Activated CD8-positive, alpha-beta T cell treated with anti-CD3 and anti-CD28 coated beads, Interleukin-2, amount 10 ng/mL, durations not matched to agents 7 days and 5 days (primary cell): ENCODE measurements at regions not wholly inside any gene's neighbourhood (a gene's known extent, or its start where the extent isn't known, plus 50 kb on each side); places are given as distances from the start of the nearest gene placed in this dataset.

ENCODE experiments used
- ATAC-seq: fragments of 150-1000 bp; cut with Tn5 transposase; one replicate; pipeline ENCODE4 v1.10.0; 2021; ENCODE audit warnings: moderate library complexity
- CTCF ChIA-PET: fragments of 350-600 bp; sonication (Branson Sonifier 250); formaldehyde crosslinking; loops from one replicate; lab custom pipeline; 2021; ENCODE audit warnings: antibody characterized with exemption; lab: Charles Lee
- POLR2A ChIA-PET: fragments of 350-600 bp; sonication (Branson Sonifier 250); formaldehyde crosslinking; loops from one replicate; lab custom pipeline; 2021; ENCODE audit warnings: antibody characterized with exemption; lab: Charles Lee
- DNase-seq: peaks from one replicate; pipeline ENCODE4 v3.0.0-alpha.2; 2020
- H3K27ac Mint-ChIP-seq: one replicate; pipeline ENCODE4 v1.8.0; 2021; ENCODE audit warnings: mild to moderate bottlenecking, mixed read lengths
- H3K27me3 Mint-ChIP-seq: one replicate; pipeline ENCODE4 v1.8.0; 2021; ENCODE audit warnings: low read depth, mixed read lengths
- H3K36me3 Mint-ChIP-seq: one replicate; pipeline ENCODE4 v1.8.0; 2021; ENCODE audit warnings: low read depth, mixed read lengths
- H3K4me1 Mint-ChIP-seq: one replicate; pipeline ENCODE4 v1.8.0; 2021; ENCODE audit warnings: low read depth, mixed read lengths
- H3K4me3 Mint-ChIP-seq: one replicate; pipeline ENCODE4 v1.8.0; 2021; ENCODE audit warnings: mild to moderate bottlenecking, mixed read lengths
- H3K9me3 Mint-ChIP-seq: one replicate; pipeline ENCODE4 v1.8.0; 2022; ENCODE audit warnings: mixed read lengths; ENCODE audit not compliant: insufficient read depth

DNA sequence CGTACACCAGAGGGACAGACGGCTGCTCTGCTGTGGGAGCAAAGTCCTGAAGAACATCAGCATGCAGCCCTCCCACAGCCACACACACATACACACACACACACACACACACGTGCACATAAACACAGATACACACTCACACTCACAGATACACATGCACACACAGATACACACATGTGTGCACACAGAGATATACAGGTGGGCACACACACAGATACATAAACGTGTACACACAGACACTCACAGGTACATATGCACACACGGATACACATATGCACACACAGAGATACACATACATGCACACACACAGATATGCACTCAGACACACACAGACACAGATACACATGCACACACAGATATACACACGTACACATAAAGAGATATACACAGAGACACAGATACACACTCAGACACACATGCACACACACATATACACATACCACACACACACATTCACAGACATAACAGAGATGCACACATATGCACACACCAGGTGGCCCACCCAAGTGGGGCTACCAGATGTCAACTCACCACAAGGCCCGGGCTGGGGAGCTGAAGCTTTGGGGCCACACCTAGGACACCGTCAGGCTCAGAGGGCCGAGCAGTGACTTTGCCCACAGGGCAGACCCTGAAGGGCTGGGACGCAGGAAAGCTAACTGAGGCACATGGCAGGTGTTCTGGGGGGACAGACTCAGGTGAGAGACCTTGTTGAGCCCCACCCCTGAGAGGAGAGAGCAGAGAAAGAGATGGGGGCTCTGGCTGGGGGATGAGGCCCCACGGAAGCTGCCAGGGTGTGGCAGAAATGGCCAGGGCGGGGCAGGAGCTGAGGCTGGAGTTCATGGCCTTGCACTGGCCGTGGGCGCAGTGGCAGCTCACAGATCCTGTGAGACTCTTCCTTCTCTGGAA is 148.6 kb upstream of the PPP1R26 start:
- CTCF ChIA-PET: no interaction called here
- Mint-ChIP-seq H3K27ac (no peak overlapping the region), H3K27me3 (no peaks in the 10 kb centered on the region), H3K9me3 (no peaks in the 10 kb centered on the region), H3K4me3 (no peak overlapping the region), H3K4me1 (no peaks in the 10 kb centered on the region), H3K36me3 (no peaks in the 10 kb centered on the region)
- POLR2A ChIA-PET: no interaction called here
- DNase-seq: peak; percentile 11
- no peak for ATAC-seq

DNA sequence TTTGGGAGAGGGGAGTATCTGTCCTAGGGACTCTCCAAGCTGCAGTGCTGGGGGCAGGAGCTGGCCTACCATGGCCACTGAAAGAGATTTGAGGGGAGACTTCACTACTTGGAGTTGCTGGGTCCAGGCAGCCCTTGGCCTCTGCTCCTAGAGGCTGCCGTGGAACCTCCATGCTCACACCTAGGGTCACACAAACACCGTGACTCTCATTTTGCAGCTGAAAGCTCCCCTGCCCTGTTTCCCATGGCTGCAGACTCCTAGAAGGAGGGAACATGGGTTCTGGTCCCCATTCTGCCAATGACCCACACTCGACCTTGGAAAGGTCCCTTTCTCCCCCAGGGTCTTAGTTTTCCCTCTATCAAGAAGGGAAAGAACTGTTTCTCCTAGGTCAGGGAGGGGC is 147.1 kb upstream of the PPP1R26 start:
- POLR2A ChIA-PET: no interaction called here
- CTCF ChIA-PET: no interaction called here
- ATAC-seq (no peak), DNase-seq (no peak)
- H3K4me1 Mint-ChIP-seq: no peaks in the 10 kb centered on the region
- no peak overlapping the region for H3K4me3 Mint-ChIP-seq
- no peak overlapping the region for H3K27ac Mint-ChIP-seq
- H3K27me3 Mint-ChIP-seq: no peaks in the 10 kb centered on the region
- H3K36me3 Mint-ChIP-seq: no peaks in the 10 kb centered on the region
- no peaks in the 10 kb centered on the region for H3K9me3 Mint-ChIP-seq

DNA sequence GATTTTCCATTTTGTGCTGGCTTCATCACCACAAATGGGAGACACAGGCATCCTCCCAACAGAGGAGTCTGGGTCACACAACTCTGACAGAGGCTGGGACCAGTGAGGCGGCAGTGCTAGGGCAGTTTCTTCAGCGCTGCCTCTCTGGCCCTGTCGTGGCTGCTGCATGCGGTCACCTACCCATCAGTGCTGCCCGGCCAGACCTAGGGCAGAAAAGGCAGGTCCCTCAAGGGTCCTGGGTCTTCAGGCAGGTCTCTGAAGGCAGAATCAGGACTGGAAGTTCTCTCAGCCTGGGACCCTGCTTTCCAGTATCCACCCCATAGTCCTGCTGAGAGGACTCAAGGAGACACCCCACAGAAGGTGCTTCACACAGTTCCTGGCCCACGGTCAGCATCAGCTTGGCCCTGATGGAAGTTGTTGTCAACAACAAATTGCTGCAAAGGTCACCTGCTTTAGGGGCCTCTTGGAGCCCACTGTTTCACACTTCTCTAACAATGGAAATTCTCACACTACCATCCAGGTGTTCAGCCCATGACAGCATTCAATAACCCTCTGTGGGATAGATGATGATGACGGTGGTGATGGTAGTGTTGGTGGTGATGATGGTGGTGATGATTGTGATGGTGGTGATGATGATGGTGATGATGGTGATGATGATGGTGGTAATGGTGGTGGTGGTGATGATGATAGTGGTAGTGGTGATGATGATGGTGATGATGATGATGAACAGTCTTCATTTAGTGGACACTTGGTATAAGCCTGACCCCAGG is 146.4 kb upstream of the PPP1R26 start:
- POLR2A ChIA-PET: no interaction called here
- no peak for ATAC-seq
- DNase-seq: peak; percentile 4
- H3K4me1 Mint-ChIP-seq: no peaks in the 10 kb centered on the region
- H3K27ac Mint-ChIP-seq: no peak overlapping the region
- H3K27me3 Mint-ChIP-seq: no peaks in the 10 kb centered on the region
- no peaks in the 10 kb centered on the region for H3K9me3 Mint-ChIP-seq
- CTCF ChIA-PET: no interaction called here
- H3K4me3 Mint-ChIP-seq: no peak overlapping the region
- no peaks in the 10 kb centered on the region for H3K36me3 Mint-ChIP-seq

DNA sequence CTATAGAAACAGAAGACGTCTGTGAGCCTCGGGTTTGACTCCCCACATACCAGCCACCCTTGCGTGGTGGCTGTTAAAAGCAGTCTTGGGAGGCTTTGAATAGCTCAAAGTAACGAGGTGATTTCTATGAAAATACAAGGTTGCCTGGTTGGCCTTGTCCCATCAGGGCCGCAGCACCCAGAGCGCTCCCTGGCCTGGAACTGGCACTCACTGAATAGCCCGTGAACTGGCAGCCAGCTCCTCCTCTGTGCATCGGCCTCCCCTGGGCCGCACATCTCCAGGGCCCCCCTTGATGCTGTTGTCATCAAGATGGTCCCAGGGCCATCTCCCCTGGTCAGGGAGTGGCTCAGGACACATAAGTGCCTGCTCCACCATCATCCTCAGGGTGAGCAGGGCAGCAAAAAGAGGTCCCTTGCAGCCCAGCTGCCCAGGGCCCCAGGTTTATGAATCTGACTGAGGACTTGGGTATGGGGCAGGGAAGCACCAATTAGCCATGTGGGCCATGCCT is 144.6 kb upstream of the PPP1R26 start:
- ChIA-PET POLR2A (interaction anchor here (0.8 kb wide), 1 partner anchor 62 kb away, joined by 3 read pairs; no protein-coding TSS in a partner anchor), CTCF (no interaction called here)
- no peak overlapping the region for H3K4me3 Mint-ChIP-seq
- H3K27me3 Mint-ChIP-seq: no peaks in the 10 kb centered on the region
- no peaks in the 10 kb centered on the region for H3K36me3 Mint-ChIP-seq
- no peak overlapping the region for H3K27ac Mint-ChIP-seq
- H3K9me3 Mint-ChIP-seq: no peaks in the 10 kb centered on the region
- H3K4me1 Mint-ChIP-seq: no peaks in the 10 kb centered on the region
- ATAC-seq (no peak), DNase-seq (peak; percentile 4)

DNA sequence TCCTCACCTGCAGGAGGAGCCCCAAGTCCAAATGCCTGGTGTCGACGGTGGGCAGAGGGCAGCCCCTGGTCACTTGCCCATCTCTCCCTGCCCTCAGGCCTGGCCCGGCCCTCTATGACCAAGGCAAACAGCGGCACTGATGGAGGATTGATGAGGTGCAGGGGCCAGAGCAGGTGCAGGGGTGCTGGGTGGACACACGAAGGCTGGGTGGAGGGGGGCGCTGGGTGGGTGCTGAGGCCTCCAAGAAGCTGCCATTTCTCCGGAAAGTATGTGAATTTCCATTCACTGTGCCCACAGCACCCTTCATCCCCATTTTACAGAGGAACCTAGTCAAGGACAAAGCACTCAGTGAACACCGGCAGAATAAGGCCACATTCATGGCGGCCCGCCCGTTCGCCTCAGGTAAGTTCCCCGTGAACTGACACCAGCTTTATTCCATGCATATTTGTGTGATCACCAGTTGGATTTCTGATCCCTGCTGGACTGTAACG is 143.8 kb upstream of the PPP1R26 start:
- Mint-ChIP-seq H3K27ac (no peak overlapping the region), H3K4me1 (no peaks in the 10 kb centered on the region), H3K36me3 (no peaks in the 10 kb centered on the region), H3K9me3 (no peaks in the 10 kb centered on the region), H3K27me3 (no peaks in the 10 kb centered on the region), H3K4me3 (no peak overlapping the region)
- DNase-seq (no peak), ATAC-seq (no peak)
- ChIA-PET CTCF (no interaction called here), POLR2A (interaction anchor here (0.8 kb wide), 1 partner anchor 61 kb away, joined by 3 read pairs; no protein-coding TSS in a partner anchor)

DNA sequence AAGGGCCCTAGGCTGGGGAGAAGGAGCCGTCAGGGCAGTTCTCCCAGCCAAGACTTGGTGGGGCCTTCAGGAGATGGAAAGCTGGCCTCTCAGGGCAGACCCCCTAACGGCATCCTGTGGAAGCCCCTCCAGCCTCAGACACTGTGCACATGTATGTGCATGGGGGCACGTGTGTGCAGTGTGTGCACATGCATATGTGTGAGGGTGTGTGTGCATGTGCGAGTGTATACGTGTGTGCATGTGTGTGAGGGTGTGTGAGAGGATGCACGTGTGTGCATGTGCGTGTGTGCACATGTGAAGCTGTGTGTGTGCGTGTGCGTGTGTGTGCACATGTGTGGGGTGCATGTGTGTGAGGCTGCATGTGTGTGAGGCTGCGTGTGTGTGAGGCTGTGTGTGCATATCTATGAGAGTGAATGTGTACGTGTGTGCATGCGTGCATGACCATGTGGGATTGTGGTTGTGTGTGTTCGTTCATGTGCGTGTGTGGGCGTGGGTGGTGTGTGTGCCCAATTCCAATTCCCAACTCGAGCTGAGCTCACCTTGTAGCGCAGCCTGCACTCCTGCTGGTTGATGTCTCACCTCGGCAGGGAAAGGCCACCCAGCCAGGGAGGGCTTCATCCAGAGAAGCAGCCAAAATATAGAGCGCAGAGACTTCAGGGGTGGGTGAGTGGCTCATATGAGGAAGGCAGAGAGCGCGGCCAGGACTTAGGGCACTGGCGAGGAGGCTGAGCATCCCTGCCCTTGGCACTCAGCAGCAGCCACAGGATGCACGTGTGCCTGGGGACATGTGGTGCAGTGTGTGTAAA is 142.7 kb upstream of the PPP1R26 start:
- CTCF ChIA-PET: no interaction called here
- ATAC-seq: no peak
- Mint-ChIP-seq H3K4me1 (no peaks in the 10 kb centered on the region), H3K27ac (no peak overlapping the region), H3K4me3 (no peak overlapping the region), H3K36me3 (no peaks in the 10 kb centered on the region), H3K9me3 (no peaks in the 10 kb centered on the region), H3K27me3 (no peaks in the 10 kb centered on the region)
- POLR2A ChIA-PET: no interaction called here
- peak; percentile 12 for DNase-seq

DNA sequence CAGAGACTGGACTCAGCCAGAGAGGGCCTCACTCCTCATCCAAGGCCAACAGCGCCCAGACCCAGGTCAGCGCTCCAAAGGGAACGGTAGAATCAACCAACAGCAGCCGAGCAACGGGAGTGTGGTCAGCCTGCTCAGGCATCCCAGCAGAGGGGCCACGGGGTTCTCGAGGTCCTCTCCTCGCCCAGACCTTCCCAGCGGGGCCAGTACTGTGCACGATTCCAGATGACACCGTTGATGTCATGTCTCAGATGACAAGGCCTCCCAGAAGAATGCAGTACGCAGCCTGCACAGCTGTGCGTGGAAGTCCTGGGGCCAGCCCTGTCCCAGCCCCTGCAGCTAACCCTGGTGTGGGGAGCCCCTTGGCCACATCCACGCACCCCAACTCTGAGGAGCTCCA is 141.0 kb upstream of the PPP1R26 start:
- Mint-ChIP-seq H3K27ac (no peak overlapping the region), H3K4me3 (no peak overlapping the region), H3K27me3 (no peaks in the 10 kb centered on the region), H3K4me1 (no peaks in the 10 kb centered on the region), H3K9me3 (no peaks in the 10 kb centered on the region), H3K36me3 (no peaks in the 10 kb centered on the region)
- POLR2A ChIA-PET: no interaction called here
- DNase-seq: no peak
- CTCF ChIA-PET: no interaction called here
- ATAC-seq: no peak

DNA sequence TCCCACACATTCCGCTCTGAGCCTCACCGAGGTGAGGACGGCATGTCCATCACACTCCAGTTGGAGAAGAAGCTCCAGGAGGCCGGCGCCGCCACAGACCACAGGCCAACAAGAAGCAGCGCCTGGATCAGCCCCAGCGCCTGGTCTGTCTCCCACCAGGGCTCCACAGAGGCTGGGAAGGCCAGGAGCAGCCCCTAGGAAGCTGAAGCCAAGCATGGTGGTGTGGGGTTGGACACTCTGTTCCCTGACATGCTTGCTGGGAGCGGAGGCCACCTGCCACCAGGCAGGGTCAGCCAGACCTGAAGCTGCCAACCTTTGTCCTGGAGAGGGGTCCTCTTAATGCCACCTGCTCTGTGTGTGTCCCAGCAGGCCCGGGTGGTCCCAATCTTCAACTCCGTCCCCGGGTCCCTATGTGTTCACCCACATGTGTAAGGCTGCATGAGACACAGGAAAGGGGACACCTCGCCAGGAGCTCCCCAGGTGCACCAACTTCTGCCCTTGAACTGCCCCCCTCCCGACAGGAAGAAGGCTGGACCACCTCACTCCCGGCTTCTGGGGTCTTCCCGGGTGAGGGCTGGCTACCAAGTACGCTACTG is 140.1 kb upstream of the PPP1R26 start:
- H3K4me1 Mint-ChIP-seq: no peaks in the 10 kb centered on the region
- H3K4me3 Mint-ChIP-seq: no peak overlapping the region
- H3K36me3 Mint-ChIP-seq: no peaks in the 10 kb centered on the region
- ATAC-seq (no peak), DNase-seq (no peak)
- H3K9me3 Mint-ChIP-seq: no peaks in the 10 kb centered on the region
- H3K27ac Mint-ChIP-seq: no peak overlapping the region
- POLR2A ChIA-PET: no interaction called here
- CTCF ChIA-PET: no interaction called here
- no peaks in the 10 kb centered on the region for H3K27me3 Mint-ChIP-seq

DNA sequence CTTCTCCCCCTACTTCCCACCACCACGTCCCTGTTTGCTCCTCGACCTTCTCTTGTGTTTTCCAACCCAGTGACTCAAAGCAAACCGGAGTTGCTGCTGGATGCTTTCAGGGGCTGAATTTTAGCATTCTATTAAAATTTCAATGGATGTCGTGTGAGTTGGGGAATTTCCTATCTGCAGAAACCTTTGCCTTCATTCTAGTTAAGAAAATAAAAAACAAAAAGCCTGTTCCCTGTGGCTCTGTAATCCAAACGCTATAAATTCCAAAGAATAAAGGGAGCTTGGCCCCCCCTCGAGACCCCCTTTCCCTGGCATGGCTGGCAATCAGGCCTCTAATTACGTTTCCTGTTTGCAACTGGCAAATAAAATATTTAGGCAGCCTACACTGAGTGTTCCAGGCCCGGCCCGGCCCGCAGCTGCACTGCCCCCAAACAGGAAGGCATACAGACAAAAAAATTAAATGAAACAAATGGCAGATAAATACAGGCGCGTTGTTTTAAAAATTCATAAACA is 139.4 kb upstream of the PPP1R26 start:
- H3K36me3 Mint-ChIP-seq: no peaks in the 10 kb centered on the region
- CTCF ChIA-PET: no interaction called here
- POLR2A ChIA-PET: no interaction called here
- no peak overlapping the region for H3K27ac Mint-ChIP-seq
- ATAC-seq (no peak), DNase-seq (no peak)
- no peaks in the 10 kb centered on the region for H3K9me3 Mint-ChIP-seq
- no peaks in the 10 kb centered on the region for H3K4me1 Mint-ChIP-seq
- no peak overlapping the region for H3K4me3 Mint-ChIP-seq
- H3K27me3 Mint-ChIP-seq: no peaks in the 10 kb centered on the region

DNA sequence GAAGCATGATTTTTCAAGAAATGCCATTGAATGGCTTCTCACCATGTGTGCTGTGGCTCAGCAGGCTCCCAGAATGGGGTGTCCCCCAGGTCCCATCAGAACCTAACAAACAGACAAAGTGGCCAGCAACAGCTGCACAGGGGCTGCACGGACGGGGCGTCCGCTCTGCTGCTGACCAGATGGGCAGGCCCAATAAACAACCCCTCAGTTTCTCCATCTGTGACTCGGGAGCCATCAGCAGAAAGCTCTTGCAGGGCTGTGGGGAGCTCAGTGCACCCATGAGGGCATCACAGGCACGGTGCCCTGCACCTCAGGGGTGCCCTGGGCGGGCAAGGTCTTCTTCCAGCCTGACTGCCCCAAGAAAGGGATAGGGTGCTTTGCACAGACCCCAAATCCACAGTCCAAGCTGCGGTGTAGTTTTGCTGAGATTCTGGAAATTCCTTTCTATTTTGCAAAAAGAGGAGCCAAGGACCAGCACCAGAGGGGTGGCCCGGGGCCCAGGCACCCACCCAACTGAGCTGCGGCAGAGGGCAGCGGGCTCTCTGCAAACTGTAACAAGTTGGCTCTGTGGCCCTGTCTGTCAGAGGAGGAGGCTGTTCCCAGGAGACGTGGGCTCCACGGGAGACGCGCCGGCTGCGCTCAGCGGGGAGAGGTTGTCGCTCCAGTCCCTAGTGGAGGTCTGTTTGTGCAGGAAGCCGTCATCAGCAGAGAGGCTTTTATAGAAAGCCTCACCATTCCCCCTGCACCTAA is 138.7 kb upstream of the PPP1R26 start:
- H3K36me3 Mint-ChIP-seq: no peaks in the 10 kb centered on the region
- ATAC-seq (no peak), DNase-seq (no peak)
- no peak overlapping the region for H3K27ac Mint-ChIP-seq
- ChIA-PET POLR2A (no interaction called here), CTCF (no interaction called here)
- H3K4me3 Mint-ChIP-seq: no peak overlapping the region
- no peaks in the 10 kb centered on the region for H3K9me3 Mint-ChIP-seq
- no peaks in the 10 kb centered on the region for H3K4me1 Mint-ChIP-seq
- no peaks in the 10 kb centered on the region for H3K27me3 Mint-ChIP-seq
